ENCODE measurements at regions not wholly inside any gene's neighbourhood (a gene's known extent, or its start where the extent isn't known, plus 50 kb on each side); places are given as distances from the start of the nearest gene placed in this dataset.

DNA sequence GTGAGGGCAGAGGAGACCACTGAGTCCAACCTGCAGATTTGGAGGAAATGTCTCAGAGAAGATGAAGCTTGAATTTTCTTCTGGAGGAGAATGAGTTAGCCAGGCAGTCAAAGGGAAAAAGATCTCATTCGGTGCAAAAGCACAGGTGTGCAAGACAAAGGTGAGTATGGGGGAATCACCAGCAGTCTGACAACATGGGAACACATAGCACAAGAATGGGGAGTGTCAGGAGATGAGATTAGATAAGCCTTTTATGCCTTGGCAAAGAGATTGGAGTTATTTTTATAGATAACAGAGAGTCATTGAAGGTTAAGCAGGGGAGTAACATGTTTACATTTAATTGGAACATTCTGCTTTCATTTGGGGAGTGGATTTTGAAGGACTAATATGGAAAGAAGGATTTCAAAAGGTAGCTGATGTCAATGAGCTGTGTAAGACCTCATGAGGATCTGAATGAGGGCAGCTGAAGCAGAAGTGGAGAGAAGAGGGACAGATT is 171.3 kb upstream of the NTF3 start:
- TF ChIP-seq, protein P1, sequence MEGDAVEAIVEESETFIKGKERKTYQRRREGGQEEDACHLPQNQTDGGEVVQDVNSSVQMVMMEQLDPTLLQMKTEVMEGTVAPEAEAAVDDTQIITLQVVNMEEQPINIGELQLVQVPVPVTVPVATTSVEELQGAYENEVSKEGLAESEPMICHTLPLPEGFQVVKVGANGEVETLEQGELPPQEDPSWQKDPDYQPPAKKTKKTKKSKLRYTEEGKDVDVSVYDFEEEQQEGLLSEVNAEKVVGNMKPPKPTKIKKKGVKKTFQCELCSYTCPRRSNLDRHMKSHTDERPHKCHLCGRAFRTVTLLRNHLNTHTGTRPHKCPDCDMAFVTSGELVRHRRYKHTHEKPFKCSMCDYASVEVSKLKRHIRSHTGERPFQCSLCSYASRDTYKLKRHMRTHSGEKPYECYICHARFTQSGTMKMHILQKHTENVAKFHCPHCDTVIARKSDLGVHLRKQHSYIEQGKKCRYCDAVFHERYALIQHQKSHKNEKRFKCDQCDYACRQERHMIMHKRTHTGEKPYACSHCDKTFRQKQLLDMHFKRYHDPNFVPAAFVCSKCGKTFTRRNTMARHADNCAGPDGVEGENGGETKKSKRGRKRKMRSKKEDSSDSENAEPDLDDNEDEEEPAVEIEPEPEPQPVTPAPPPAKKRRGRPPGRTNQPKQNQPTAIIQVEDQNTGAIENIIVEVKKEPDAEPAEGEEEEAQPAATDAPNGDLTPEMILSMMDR (IDR thresholded peaks at IDR 0.05) = no peak
- TF ChIP-seq POLR2A (IDR thresholded peaks at IDR 0.05) = no peak
- TF ChIP-seq EP300 (IDR thresholded peaks at IDR 0.05) = no peak

Measured in sigmoid colon (tissue), 4 donors.